HG03565 (cell line): ENCODE measurements at regions not wholly inside any gene's neighbourhood (a gene's known extent, or its start where the extent isn't known, plus 50 kb on each side); places are given as distances from the start of the nearest gene placed in this dataset.
"Not testable (repeated sequence)": the region's sequence is repeated elsewhere in the genome, so short reads cannot be mapped to it uniquely, and the experiment has no call there.

ENCODE experiments used
- ATAC-seq: cut with Tn5 transposase; IDR thresholded peaks from one replicate; pipeline ENCODE4 v1.9.1; 2021; ENCODE audit warnings: mild to moderate bottlenecking, moderate library complexity; ENCODE audit not compliant: unreplicated experiment

DNA sequence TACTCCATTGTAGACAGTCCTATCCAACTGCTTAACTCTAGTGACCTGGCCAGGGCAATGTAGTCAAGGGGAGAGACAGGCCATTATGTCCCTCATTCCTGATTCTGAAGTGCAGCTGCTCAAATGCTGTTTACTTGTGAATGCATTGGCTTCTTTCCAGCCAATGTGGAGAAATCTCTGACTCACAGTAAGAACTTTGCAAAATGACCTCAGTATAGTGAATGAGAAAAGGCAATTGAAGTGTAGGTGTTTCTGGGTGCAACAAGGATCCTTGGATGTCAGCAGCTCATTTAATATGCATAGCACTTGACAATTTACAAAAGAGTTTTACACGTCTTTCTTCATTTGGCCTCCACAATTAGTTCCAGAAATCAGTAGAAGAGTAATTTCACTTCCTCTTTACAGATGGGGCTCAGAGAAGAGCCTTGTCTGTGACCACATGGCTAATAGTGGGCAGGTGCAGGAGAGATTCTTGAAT lies 367.2 kb downstream of the OSTF1 start:
- ATAC-seq, result peak; percentile 96

- ATAC-seq, result no peak
Observed at GRCh38 chr9:75456698-75457097, 368.4 kb downstream of the OSTF1 start.

GRCh38 chr9:75457474-75458011 lies 369.2 kb downstream of the OSTF1 start:
- ATAC-seq, result no peak

DNA sequence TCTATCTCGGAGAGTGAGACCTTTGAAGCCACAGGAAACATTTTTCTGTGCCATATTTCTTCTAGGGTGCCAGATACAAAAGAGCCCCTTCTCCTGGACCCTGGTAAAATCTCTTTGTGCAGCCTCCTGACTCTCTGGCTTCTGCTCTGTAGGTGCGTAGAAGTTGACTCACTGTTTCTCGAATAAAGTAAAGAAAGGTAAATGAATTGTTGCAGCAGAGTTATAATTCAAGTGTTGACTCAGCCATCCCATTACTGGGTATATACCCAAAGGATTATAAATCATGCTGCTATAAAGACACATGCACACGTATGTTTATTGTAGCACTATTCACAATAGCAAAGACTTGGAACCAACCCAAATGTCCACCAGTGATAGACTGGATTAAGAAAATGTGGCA lies 371.0 kb downstream of the OSTF1 start:
- ATAC-seq, result not testable (repeated sequence)

- ATAC-seq, result no peak
Observed at GRCh38 chr9:75461183-75461582, 372.9 kb downstream of the OSTF1 start.

GRCh38 chr9:75462866-75463265 lies 374.6 kb downstream of the OSTF1 start:
- no peak for ATAC-seq

- no peak for ATAC-seq
Observed at GRCh38 chr9:75463871-75464270, 375.6 kb downstream of the OSTF1 start.

DNA sequence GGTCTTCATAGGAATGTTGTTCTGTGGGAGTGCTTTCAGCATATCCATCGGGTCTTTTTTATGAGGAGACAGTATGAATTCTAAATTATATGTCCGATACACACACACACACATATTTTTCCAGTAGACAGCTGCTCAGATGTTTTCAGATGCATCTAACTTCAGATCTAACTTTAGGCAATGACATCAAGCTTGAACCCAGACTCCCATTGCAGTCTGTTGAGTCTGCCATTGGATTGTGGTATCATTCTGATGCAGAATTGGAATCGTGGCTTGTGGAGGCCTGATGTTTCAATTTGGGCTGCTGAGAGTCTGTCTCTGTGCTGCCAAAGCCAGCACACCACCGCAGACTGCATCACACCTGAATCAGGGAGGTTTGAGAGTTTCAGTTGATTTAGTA lies 376.4 kb downstream of the OSTF1 start:
- no peak for ATAC-seq

DNA sequence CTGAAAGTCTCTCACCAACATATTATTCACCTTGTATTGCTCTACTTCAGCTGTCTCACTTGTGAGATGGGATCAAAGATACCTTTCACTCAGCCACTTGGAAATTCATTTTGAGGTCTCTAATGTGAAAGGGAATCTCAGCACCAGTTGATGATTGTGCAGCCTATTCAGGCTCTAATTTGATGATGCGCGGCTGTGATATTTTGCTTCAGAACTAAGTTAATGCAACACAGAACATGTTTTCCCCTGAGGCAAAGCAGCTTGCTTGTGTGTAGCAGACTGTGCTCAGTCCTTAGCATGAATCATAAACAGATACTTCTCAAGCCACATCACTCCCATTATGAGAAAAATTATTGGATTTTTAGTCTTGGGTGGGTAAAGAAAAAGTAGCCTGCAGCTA lies 378.8 kb downstream of the OSTF1 start:
- no peak for ATAC-seq

DNA sequence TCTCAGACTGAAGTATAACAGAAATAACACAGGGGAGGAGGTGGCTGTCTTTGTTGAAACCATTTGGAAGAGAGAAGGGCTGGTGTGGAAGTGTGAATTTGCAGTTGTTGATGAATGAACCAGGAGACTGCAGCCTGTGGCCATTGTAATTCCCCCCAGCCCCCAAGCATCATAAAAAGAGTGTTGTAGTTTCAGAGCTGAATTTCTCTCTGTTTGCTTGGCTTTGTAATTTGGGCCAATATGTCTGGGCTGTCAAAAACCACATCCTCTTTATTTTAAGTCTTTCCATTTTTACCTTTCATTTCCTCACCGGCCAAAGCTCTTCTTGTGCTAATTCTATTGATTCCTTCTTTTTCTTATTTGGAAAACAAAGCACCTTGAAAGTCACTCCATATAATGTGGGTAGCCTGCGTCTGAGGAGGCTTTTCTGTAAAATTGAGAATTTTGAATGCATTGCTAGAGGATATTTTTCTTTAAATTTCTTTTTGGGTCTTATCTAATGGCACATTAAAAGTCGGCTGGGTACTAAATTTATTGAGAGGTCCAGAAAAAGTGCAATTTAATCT lies 383.3 kb downstream of the OSTF1 start:
- no peak for ATAC-seq

DNA sequence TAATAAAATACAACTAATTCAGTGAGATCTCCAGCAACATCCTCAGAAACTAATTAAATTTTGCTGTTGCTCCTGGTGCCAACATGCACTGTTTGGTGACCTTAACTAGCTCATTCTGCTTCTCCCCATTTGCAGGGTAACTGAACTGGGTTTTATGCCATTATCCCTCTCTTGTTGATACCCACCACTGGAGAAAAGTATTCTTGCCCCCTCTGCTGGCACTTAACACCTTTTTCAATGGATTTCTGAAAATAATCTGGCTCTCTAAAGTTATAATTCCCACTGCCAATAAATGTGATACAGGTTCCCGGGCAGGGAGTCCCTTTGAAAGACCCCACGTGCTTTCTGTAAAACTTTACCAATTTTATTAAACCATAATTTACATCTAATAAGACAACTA lies 394.3 kb downstream of the OSTF1 start:
- ATAC-seq, result no peak

DNA sequence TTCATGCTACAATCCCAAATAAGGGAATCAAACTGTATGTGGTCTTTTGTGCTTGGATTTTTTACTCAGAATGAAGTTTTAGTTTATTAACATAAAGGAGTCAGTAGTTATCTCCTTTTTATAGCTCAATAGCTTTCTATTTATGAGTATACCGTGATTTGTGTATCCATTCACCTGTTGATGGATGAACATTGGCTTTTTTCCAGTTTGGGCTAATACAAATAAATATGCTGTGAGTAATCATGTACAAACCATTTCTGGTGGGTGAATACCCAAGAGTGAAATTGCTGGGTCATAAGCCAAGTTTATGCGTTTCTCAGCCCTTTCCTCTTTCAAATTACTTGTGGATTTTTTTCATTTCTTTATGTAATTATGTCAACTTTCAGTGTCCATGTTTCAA lies 395.3 kb downstream of the OSTF1 start:
- no peak for ATAC-seq

- ATAC-seq, result no peak
Observed at GRCh38 chr9:75487856-75488718, 399.8 kb downstream of the OSTF1 start.

- ATAC-seq, result no peak
Observed at GRCh38 chr9:75488719-75489110, 400.4 kb downstream of the OSTF1 start.

GRCh38 chr9:75490326-75490725 lies 400.1 kb upstream of the PCSK5 start:
- no peak for ATAC-seq

- no peak for ATAC-seq
Observed at GRCh38 chr9:75491533-75491932, 398.9 kb upstream of the PCSK5 start.

- ATAC-seq, result no peak
Observed at GRCh38 chr9:75499812-75500211, 390.7 kb upstream of the PCSK5 start.

GRCh38 chr9:75500479-75500878 lies 390.0 kb upstream of the PCSK5 start:
- no peak for ATAC-seq

DNA sequence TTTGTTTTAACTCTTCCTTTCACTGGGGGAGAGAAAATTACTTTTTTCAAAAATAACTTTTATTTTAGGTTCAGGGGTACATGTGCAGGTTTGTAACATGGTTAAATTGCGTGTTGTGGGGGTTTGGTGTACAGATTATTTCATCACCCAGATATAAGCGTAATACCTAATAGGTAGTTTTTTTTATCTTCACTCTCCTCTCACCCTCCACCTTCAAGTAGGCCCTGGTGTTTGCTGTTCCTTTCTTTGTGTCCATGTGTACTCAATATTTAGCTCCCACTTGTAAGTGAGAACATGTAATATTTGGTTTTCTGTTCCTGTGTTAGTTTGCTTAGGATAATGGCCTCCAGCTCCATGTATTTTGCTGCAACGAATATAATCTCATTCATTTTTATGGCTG lies 389.5 kb upstream of the PCSK5 start:
- ATAC-seq, result not testable (repeated sequence)

- ATAC-seq, result no peak
Observed at GRCh38 chr9:75504721-75505120, 385.8 kb upstream of the PCSK5 start.

- no peak for ATAC-seq
Observed at GRCh38 chr9:75505654-75506053, 384.8 kb upstream of the PCSK5 start.

- no peak for ATAC-seq
Observed at GRCh38 chr9:75529463-75529862, 361.0 kb upstream of the PCSK5 start.
